Parathyroid adenoma (tissue), 2 donors: ENCODE measurements at regions not wholly inside any gene's neighbourhood (a gene's known extent, or its start where the extent isn't known, plus 50 kb on each side); places are given as distances from the start of the nearest gene placed in this dataset.

Source experiments
- H2AFZ ChIP-seq: fragments of 300-600 bp; sonication (generic); one replicate; pipeline ENCODE4 v1.7.0; 2017; ENCODE audit warnings: antibody characterized with exemption, mild to moderate bottlenecking
- H3K27ac ChIP-seq: fragments of 300-600 bp; sonication (generic); one replicate; pipeline ENCODE4 v1.7.0; 2017
- H3K27me3 ChIP-seq: fragments of 300-600 bp; sonication (generic); one replicate; pipeline ENCODE4 v1.7.0; 2017; ENCODE audit warnings: low read length; ENCODE audit not compliant: control insufficient read depth, insufficient read depth
- H3K36me3 ChIP-seq: fragments of 300-600 bp; sonication (generic); one replicate; pipeline ENCODE4 v1.7.0; 2017; ENCODE audit warnings: low read length; ENCODE audit not compliant: control insufficient read depth, insufficient read depth
- H3K4me1 ChIP-seq: fragments of 300-600 bp; sonication (generic); one replicate; pipeline ENCODE4 v1.7.0; 2017; ENCODE audit warnings: control low read depth
- H3K4me2 ChIP-seq: fragments of 300-600 bp; sonication (generic); one replicate; pipeline ENCODE4 v1.7.0; 2017; ENCODE audit warnings: low read length
- H3K4me3 ChIP-seq: fragments of 300-600 bp; sonication (generic); one replicate; pipeline ENCODE4 v1.7.0; 2017; ENCODE audit warnings: low read depth, low read length
- H3K79me2 ChIP-seq: fragments of 300-600 bp; sonication (generic); one replicate; pipeline ENCODE4 v1.7.0; 2017; ENCODE audit warnings: control low read depth
- H3K9ac ChIP-seq: fragments of 300-600 bp; sonication (generic); one replicate; pipeline ENCODE4 v1.7.0; 2017; ENCODE audit warnings: mild to moderate bottlenecking
- H3K9me3 ChIP-seq: fragments of 300-600 bp; sonication (generic); one replicate; pipeline ENCODE4 v1.7.0; 2017; ENCODE audit warnings: low read length; ENCODE audit not compliant: control insufficient read depth
- TF ChIP-seq, protein P1 (sequence below): fragments of 300-600 bp; sonication (generic); IDR thresholded peaks from one replicate; pipeline ENCODE4 v1.7.0; 2017; ENCODE audit warnings: antibody characterized with exemption, mild to moderate bottlenecking
- donor health status: primary hyperparathyroidism.

DNA sequence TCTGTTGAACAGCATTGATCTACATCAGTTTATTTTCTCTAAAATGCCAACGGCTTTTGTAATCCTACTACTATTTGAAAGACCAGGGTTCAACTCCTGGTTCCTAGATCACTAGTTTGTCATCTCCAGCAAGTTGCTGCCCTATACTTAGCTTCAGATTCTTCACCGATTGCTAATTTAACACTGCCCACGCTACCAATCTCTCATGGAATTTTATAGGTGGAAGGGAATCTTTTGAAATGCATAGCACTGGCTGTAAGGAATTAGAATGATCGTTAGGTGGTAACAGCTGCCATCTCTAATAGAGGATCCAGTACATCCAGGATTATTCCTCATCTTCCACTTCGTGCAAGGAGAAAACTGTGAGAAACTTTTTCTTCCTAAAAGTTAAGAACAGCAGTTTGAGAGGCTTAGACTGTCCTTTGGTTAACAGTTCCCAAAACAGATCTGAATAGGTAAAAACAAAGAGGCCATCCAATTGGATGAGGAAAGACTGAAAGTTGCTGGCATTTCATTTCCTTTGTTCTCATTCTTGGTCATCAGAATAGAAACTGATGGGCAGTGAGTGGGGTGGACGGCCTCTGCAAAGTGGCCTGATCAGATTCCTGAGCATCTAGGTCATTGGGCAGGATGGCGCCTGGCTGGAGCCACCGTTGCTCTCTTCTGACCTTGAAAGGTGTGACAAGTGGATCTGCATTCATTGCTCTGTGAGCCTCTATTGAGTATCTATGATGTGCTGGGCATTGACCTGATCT lies 236.3 kb upstream of the SORL1-AS1 start:
- no peaks in the 10 kb centered on the region for H3K9me3 ChIP-seq
- H3K27me3 ChIP-seq, result no peaks in the 10 kb centered on the region
- TF ChIP-seq, protein P1, sequence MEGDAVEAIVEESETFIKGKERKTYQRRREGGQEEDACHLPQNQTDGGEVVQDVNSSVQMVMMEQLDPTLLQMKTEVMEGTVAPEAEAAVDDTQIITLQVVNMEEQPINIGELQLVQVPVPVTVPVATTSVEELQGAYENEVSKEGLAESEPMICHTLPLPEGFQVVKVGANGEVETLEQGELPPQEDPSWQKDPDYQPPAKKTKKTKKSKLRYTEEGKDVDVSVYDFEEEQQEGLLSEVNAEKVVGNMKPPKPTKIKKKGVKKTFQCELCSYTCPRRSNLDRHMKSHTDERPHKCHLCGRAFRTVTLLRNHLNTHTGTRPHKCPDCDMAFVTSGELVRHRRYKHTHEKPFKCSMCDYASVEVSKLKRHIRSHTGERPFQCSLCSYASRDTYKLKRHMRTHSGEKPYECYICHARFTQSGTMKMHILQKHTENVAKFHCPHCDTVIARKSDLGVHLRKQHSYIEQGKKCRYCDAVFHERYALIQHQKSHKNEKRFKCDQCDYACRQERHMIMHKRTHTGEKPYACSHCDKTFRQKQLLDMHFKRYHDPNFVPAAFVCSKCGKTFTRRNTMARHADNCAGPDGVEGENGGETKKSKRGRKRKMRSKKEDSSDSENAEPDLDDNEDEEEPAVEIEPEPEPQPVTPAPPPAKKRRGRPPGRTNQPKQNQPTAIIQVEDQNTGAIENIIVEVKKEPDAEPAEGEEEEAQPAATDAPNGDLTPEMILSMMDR, result no peak
- H3K9ac ChIP-seq, result no peak overlapping the region
- H3K4me1 ChIP-seq, result peaks cover 6% of the 10 kb centered on the region
- H3K36me3 ChIP-seq, result no peaks in the 10 kb centered on the region
- H3K4me3 ChIP-seq, result no peak overlapping the region
- H2AFZ ChIP-seq, result no peak overlapping the region
- H3K79me2 ChIP-seq, result no peaks in the 10 kb centered on the region
- no peak overlapping the region for H3K27ac ChIP-seq
- H3K4me2 ChIP-seq, result no peak overlapping the region

DNA sequence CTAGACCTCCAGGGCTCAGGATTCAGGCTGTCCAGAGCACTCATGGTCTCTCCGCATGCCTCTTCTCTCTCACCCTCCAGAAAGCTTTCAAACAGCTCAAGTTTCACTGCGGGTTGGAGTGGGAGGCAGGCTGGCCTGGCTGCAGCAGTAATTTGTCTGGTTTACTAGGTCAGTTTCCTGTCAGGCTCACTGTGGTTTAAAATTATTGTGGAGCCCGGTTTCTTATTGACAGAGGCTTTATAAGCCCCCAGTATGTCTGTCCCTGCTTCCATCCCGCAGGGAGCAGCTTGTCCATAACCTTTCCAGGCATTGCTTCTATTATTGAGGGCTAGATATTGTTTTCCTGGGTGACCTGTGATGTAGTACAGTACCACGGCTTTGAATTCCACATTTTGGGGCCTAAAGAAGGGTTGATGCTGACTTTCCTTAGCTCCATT lies 235.3 kb upstream of the SORL1-AS1 start:
- Histone ChIP-seq H3K9me3 (no peaks in the 10 kb centered on the region), H3K4me1 (peaks cover 6% of the 10 kb centered on the region), H3K27ac (no peak overlapping the region), H3K79me2 (no peaks in the 10 kb centered on the region), H3K36me3 (no peaks in the 10 kb centered on the region), H3K9ac (no peak overlapping the region), H3K27me3 (no peaks in the 10 kb centered on the region), H3K4me2 (no peak overlapping the region), H3K4me3 (no peak overlapping the region), H2AFZ (peak overlapping the region; percentile 56)
- TF ChIP-seq, protein P1, result no peak

DNA sequence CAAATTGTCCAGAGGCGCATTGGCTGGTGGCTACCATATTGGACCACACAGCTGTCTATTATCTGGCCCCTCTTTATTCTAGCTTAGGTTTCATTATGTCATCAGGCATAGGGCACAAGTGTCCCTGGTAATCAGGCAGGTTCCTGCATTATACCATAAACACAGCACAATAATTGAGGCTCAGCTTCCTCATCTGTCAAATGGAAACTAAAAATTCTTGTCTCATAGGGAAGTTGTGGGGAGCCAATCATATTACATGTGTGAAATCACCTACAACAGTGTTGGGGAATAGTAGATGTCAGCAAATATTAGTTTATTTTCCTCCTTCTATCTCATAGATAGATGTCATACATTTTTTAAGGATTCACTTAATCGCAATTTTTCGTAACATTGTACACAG lies 231.0 kb upstream of the SORL1-AS1 start:
- H3K79me2 ChIP-seq, result no peaks in the 10 kb centered on the region
- TF ChIP-seq, protein P1, result no peak
- H3K27ac ChIP-seq, result no peak overlapping the region

More for the DNA sequence above, 231.0 kb upstream of the SORL1-AS1 start:
- Histone ChIP-seq H2AFZ (no peak overlapping the region), H3K9ac (no peak overlapping the region), H3K36me3 (no peaks in the 10 kb centered on the region), H3K4me3 (no peak overlapping the region), H3K27me3 (no peaks in the 10 kb centered on the region), H3K4me2 (no peak overlapping the region), H3K4me1 (peaks cover 6% of the 10 kb centered on the region), H3K9me3 (no peaks in the 10 kb centered on the region)
